GM12878 (cell line): ENCODE measurements at regions not wholly inside any gene's neighbourhood (a gene's known extent, or its start where the extent isn't known, plus 50 kb on each side); places are given as distances from the start of the nearest gene placed in this dataset.

Experiments used
- ATAC-seq: fragments of 200-7000 bp; cut with Tn5 transposase; 3 replicates; pipeline ENCODE4 v1.9.1; 2020; ENCODE audit warnings: mild to moderate bottlenecking, moderate library complexity
- BruUV-seq: library from RNA; stranded (reverse); fragments of 400-500 nt; replicated peaks from 2 replicates; lab custom pipeline; 2021; lab: Mats Ljungman, UMichigan
- CTCF ChIA-PET: fragments of 300-600 bp; sonication (Branson Sonifier 250); formaldehyde crosslinking; extraction: SDS; loops from one replicate; lab custom pipeline; 2021; ENCODE audit warnings: inconsistent platforms; lab: Yijun Ruan, JAX
- POLR2A ChIA-PET: fragments of 350-600 bp; formaldehyde crosslinking; extraction: SDS; loops from one replicate; lab custom pipeline; 2021; ENCODE audit warnings: inconsistent platforms; lab: Charles Lee
- RAD21 ChIA-PET: fragments of 300-600 bp; sonication (Branson Sonifier 250); formaldehyde crosslinking; loops from one replicate; lab custom pipeline; 2023; ENCODE audit warnings: antibody characterized with exemption; ENCODE audit not compliant: unreplicated experiment; lab: Charles Lee
- SMC1A ChIA-PET: fragments of 300-600 bp; sonication (Branson Sonifier 250); formaldehyde crosslinking; loops from one replicate; lab custom pipeline; 2023; ENCODE audit not compliant: unreplicated experiment, uncharacterized antibody; lab: Charles Lee
- DNase-seq: peaks from one replicate; pipeline ENCODE4 v3.0.0-alpha.2; 2011; ENCODE audit warnings: low read depth, low spot score
- FAIRE-seq: peaks from 3 replicates; lab custom pipeline; 2011; peaks lifted over from hg19 to GRCh38; lab: Jason Lieb, UNC
- H2AFZ ChIP-seq: 2 replicates; pipeline ENCODE4 v1.6.0; 2011; ENCODE audit warnings: low read depth, low read length, control low read depth; ENCODE audit not compliant: control insufficient read depth
- H3K27ac ChIP-seq: 2 replicates; pipeline ENCODE4 v1.5.1; 2011; ENCODE audit warnings: control low read depth; ENCODE audit not compliant: control insufficient read depth, insufficient read depth
- H3K27me3 ChIP-seq, 2 experiments: replicated peaks in 1 of 2; 2 replicates each; pipeline versions ENCODE4 v1.6.0 to v1.6.1; 2011; ENCODE audit warnings: low read length in 1 of 2; ENCODE audit not compliant: control insufficient read depth in 2 of 2, insufficient read depth in 2 of 2
- H3K36me3 ChIP-seq, 2 experiments: 2 replicates each; pipeline ENCODE4 v1.5.1; 2011; ENCODE audit warnings: low read length in 1 of 2; ENCODE audit not compliant: control insufficient read depth in 2 of 2, insufficient read depth in 2 of 2
- H3K4me1 ChIP-seq: 2 replicates; pipeline ENCODE4 v1.6.1; 2011; ENCODE audit warnings: mild to moderate bottlenecking, low read length, moderate library complexity, mixed read lengths; ENCODE audit not compliant: control insufficient read depth, insufficient read depth
- H3K4me2 ChIP-seq: 2 replicates; pipeline ENCODE4 v1.6.0; 2011; ENCODE audit warnings: control low read depth; ENCODE audit not compliant: control insufficient read depth, insufficient read depth
- H3K4me3 ChIP-seq: fragments of 200-600 bp; sonication (generic); 2 replicates; pipeline ENCODE4 v1.5.1; 2016
- H3K79me2 ChIP-seq: 2 replicates; pipeline ENCODE4 v1.6.0; 2011; ENCODE audit warnings: low read length; ENCODE audit not compliant: control insufficient read depth, insufficient read depth
- H3K9ac ChIP-seq: 2 replicates; pipeline ENCODE4 v1.8.0; 2011; ENCODE audit warnings: low read length, control low read depth, mixed read lengths; ENCODE audit not compliant: control insufficient read depth, insufficient read depth
- H3K9me3 ChIP-seq: replicated peaks from 3 replicates; pipeline ENCODE4 v1.5.1; 2011; ENCODE audit warnings: mild to moderate bottlenecking, low read length; ENCODE audit not compliant: control insufficient read depth, insufficient read depth
- H4K20me1 ChIP-seq: 2 replicates; pipeline ENCODE4 v1.6.0; 2011; ENCODE audit not compliant: control insufficient read depth, insufficient read depth
- ATF7 ChIP-seq: fragments of 450-650 bp; IDR thresholded peaks from 2 replicates; pipeline ENCODE4 v1.6.1; 2016; ENCODE audit warnings: low read depth, mild to moderate bottlenecking
- BRCA1 ChIP-seq: IDR thresholded peaks from 2 replicates; pipeline ENCODE4 v1.6.1; 2011; ENCODE audit warnings: low read depth, low read length, improper control_type of control experiment
- CHD4 ChIP-seq: fragments of 200-600 bp; sonication (generic); IDR thresholded peaks from 2 replicates; pipeline ENCODE4 v1.6.1; 2016; ENCODE audit warnings: mild to moderate bottlenecking
- EGR1 ChIP-seq, 2 experiments: IDR thresholded peaks; 1 replicate in 1 of 2; 2 replicates in 1 of 2; pipeline ENCODE4 v1.6.1; 2011 to 2012; ENCODE audit warnings: low read depth in 2 of 2, low read length in 2 of 2, borderline replicate concordance in 1 of 2, mild to moderate bottlenecking in 1 of 2, moderate library complexity in 1 of 2
- HCFC1 ChIP-seq: fragments of 150-350 bp; IDR thresholded peaks from 2 replicates; pipeline ENCODE4 v1.6.1; 2014; ENCODE audit warnings: low read length
- HDGF ChIP-seq: fragments of 450-650 bp; IDR thresholded peaks from 2 replicates; pipeline ENCODE4 v1.6.1; 2016; ENCODE audit warnings: antibody characterized with exemption
- IRF3 ChIP-seq: fragments of 450-650 bp; IDR thresholded peaks from 2 replicates; pipeline ENCODE4 v1.6.1; 2014; ENCODE audit warnings: mild to moderate bottlenecking
- KLF5 ChIP-seq: fragments of 450-650 bp; IDR thresholded peaks from 2 replicates; pipeline ENCODE4 v1.6.1; 2014; ENCODE audit warnings: mild to moderate bottlenecking; ENCODE audit not compliant: partially characterized antibody
- PKNOX1 ChIP-seq: fragments of 450-650 bp; IDR thresholded peaks from 2 replicates; pipeline ENCODE4 v1.6.1; 2016; ENCODE audit warnings: mild to moderate bottlenecking
- RELA ChIP-seq: fragments of 450-650 bp; IDR thresholded peaks from 2 replicates; pipeline ENCODE4 v1.8.0; 2014; ENCODE audit warnings: borderline replicate concordance; ENCODE audit not compliant: partially characterized antibody
- RUNX3 ChIP-seq: IDR thresholded peaks from 2 replicates; pipeline ENCODE4 v1.6.1; 2012; ENCODE audit warnings: low read length, inconsistent platforms
- SIN3A ChIP-seq: IDR thresholded peaks from 2 replicates; pipeline ENCODE4 v1.6.1; 2012; ENCODE audit warnings: low read depth, low read length, improper control_type of control experiment
- SREBF2 ChIP-seq: IDR thresholded peaks from 2 replicates; pipeline ENCODE4 v1.6.1; 2012; ENCODE audit warnings: mild to moderate bottlenecking, low read length
- USF2 ChIP-seq: IDR thresholded peaks from 2 replicates; pipeline ENCODE4 v1.6.1; 2011; ENCODE audit warnings: low read depth, low read length, improper control_type of control experiment, borderline replicate concordance
- ZNF687 ChIP-seq: fragments of 450-650 bp; IDR thresholded peaks from 2 replicates; pipeline ENCODE4 v1.6.1; 2017; ENCODE audit warnings: mild to moderate bottlenecking, moderate library complexity
- WGBS: methylation state at CpG from one replicate; pipeline ENCODE4 v1.1.6; 2016; ENCODE audit warnings: low lambda C conversion rate; ENCODE audit not compliant: insufficient replicate concordance, insufficient coverage; ENCODE audit errors: missing lambda C conversion rate; 5-methylcytosine and 5-hydroxymethylcytosine counted together
- in situ Hi-C: fragments of 300-500 bp; cut with MboI; formaldehyde crosslinking; loops from 9 replicates; pipeline ENCODE4 v1.14.3; 2018; ENCODE audit warnings: mixed read lengths
- intact Hi-C: fragments of 100-400 bp; cut with micrococcal nuclease; formaldehyde crosslinking; loops from one replicate; pipeline ENCODE4 v1.14.2; 2022; ENCODE audit not compliant: unreplicated experiment

- Histone ChIP-seq H3K9ac (no peak overlapping the region), H3K4me1 (peaks cover 17% of the 10 kb centered on the region), H3K27me3 (no peaks in the 10 kb centered on the region), H3K36me3 (no peaks in the 10 kb centered on the region), H3K79me2 (no peaks in the 10 kb centered on the region), H4K20me1 (no peaks in the 10 kb centered on the region), H3K4me2 (no peak overlapping the region), H3K27ac (no peak overlapping the region), H3K4me3 (no peak overlapping the region), H2AFZ (no peak overlapping the region), H3K9me3 (no peaks in the 10 kb centered on the region; the same call in 2 of the 3 replicates)
- 72% methylated on average over 8 of the region's 8 CpGs for WGBS
- no TSS peak for BruUV-seq
- ChIA-PET RAD21 (interaction anchor here (0.9 kb wide), 1 partner anchor 465 kb away, joined by 3 read pairs; no protein-coding TSS in a partner anchor), CTCF (no interaction called here), POLR2A (interaction anchor here (0.6 kb wide), 1 partner anchor 762 kb away, joined by 3 read pairs; no protein-coding TSS in a partner anchor), SMC1A (interaction anchor here (0.9 to 1.5 kb wide), 4 partner anchors 21 to 114 kb away, joined by 3 to 6 read pairs (median 3); no protein-coding TSS in a partner anchor)
- no peak for FAIRE-seq
- intact Hi-C loops: loop anchor here (5.0 kb wide), 1 partner anchor 42 kb away; no protein-coding TSS in a partner anchor
- ATAC-seq: no peak
- in situ Hi-C loops: no loop called here
- TF ChIP-seq IRF3 (no peak), SREBF2 (no peak), CHD4 (no peak), RELA (no peak), BRCA1 (no peak), KLF5 (no peak), SIN3A (no peak), HCFC1 (no peak), EGR1 (IDR thresholded peaks at IDR 0.05; ENCODE audit: borderline replicate concordance in 1 of 2, low read depth in 2 of 2, low read length in 2 of 2) (no peak), PKNOX1 (no peak), RUNX3 (no peak), ATF7 (no peak), ZNF687 (no peak), HDGF (no peak), USF2 (no peak)
- no peak for DNase-seq
These were observed 150.9 kb downstream of the SNX19 start for GRCh38 chr11:130765406-130765805.
